ENCODE measurements at regions not wholly inside any gene's neighbourhood (a gene's known extent, or its start where the extent isn't known, plus 50 kb on each side); places are given as distances from the start of the nearest gene placed in this dataset.

- intact Hi-C loops (cut with DNase I) = no loop called here
Observed at GRCh38 chr9:82606492-82607382, 456.2 kb downstream of the RASEF start.

GRCh38 chr9:82608487-82608886 is 454.5 kb downstream of the RASEF start:
- intact Hi-C loops (cut with DNase I) = no loop called here
- no peak for DNase-seq

More at GRCh38 chr9:82606492-82607382, 456.2 kb downstream of the RASEF start:
- peak in 26 of 42 donors; percentile 2 to 66 (median 36) for DNase-seq

GRCh38 chr9:82612942-82613341 is 450.0 kb downstream of the RASEF start:
- no peak for DNase-seq
- intact Hi-C loops (cut with DNase I) = no loop called here

GRCh38 chr9:82613498-82613897 is 449.4 kb downstream of the RASEF start:
- intact Hi-C loops (cut with DNase I) = no loop called here
- no peak for DNase-seq

GRCh38 chr9:82616545-82616944 is 446.4 kb downstream of the RASEF start:
- no peak for DNase-seq
- intact Hi-C loops (cut with DNase I) = no loop called here

GRCh38 chr9:82621447-82621846 is 441.5 kb downstream of the RASEF start:
- DNase-seq = no peak
- intact Hi-C loops (cut with DNase I) = no loop called here

GRCh38 chr9:82637368-82637767 is 425.6 kb downstream of the RASEF start:
- no peak for DNase-seq
- intact Hi-C loops (cut with DNase I) = no loop called here

GRCh38 chr9:82645600-82645999 is 417.3 kb downstream of the RASEF start:
- intact Hi-C loops (cut with DNase I) = no loop called here
- DNase-seq = peak in 1 of 42 donors; percentile 37

GRCh38 chr9:82650368-82650767 is 412.6 kb downstream of the RASEF start:
- DNase-seq = no peak
- intact Hi-C loops (cut with DNase I) = no loop called here

GRCh38 chr9:82651474-82651873 is 411.5 kb downstream of the RASEF start:
- no peak for DNase-seq
- intact Hi-C loops (cut with DNase I) = no loop called here

GRCh38 chr9:82665324-82665723 is 397.6 kb downstream of the RASEF start:
- no peak for DNase-seq

GRCh38 chr9:82668689-82669199 is 394.2 kb downstream of the RASEF start:
- DNase-seq = peak in 3 of 42 donors; percentile 7 to 33 (median 14)
- intact Hi-C loops (cut with DNase I) = no loop called here

More at GRCh38 chr9:82665324-82665723, 397.6 kb downstream of the RASEF start:
- intact Hi-C loops (cut with DNase I) = no loop called here

GRCh38 chr9:82670000-82670399 is 392.9 kb downstream of the RASEF start:
- DNase-seq = no peak
- intact Hi-C loops (cut with DNase I) = no loop called here

- intact Hi-C loops (cut with DNase I) = no loop called here
- no peak for DNase-seq
Observed at GRCh38 chr9:82670726-82671125, 392.2 kb downstream of the RASEF start.

- intact Hi-C loops (cut with DNase I) = no loop called here
- DNase-seq = no peak
Observed at GRCh38 chr9:82673201-82673600, 389.7 kb downstream of the RASEF start.

GRCh38 chr9:82673919-82674318 is 389.0 kb downstream of the RASEF start:
- intact Hi-C loops (cut with DNase I) = no loop called here
- no peak for DNase-seq

GRCh38 chr9:82675102-82675501 is 387.8 kb downstream of the RASEF start:
- DNase-seq = no peak
- intact Hi-C loops (cut with DNase I) = no loop called here

GRCh38 chr9:82675605-82676004 is 387.3 kb downstream of the RASEF start:
- DNase-seq = no peak
- intact Hi-C loops (cut with DNase I) = no loop called here

- DNase-seq = no peak
- intact Hi-C loops (cut with DNase I) = no loop called here
Observed at GRCh38 chr9:82677086-82677485, 385.9 kb downstream of the RASEF start.

- intact Hi-C loops (cut with DNase I) = no loop called here
- DNase-seq = no peak
Observed at GRCh38 chr9:82679472-82679871, 383.5 kb downstream of the RASEF start.

Measured in head of caudate nucleus (tissue), 42 donors.